AG09309 (cell line): ENCODE measurements at regions not wholly inside any gene's neighbourhood (a gene's known extent, or its start where the extent isn't known, plus 50 kb on each side); places are given as distances from the start of the nearest gene placed in this dataset.

Experiments
- DNase-seq: peaks from one replicate; pipeline ENCODE4 v3.0.0-alpha.2; 2010; ENCODE audit warnings: low read depth
- H3K4me3 ChIP-seq: 2 replicates; pipeline ENCODE4 v1.5.1; 2011; ENCODE audit warnings: mild to moderate bottlenecking, low read depth, low read length, moderate library complexity; ENCODE audit not compliant: control insufficient read depth
- CTCF ChIP-seq: IDR thresholded peaks from 2 replicates; pipeline ENCODE4 v1.5.1; 2011; ENCODE audit warnings: mild to moderate bottlenecking, low read depth, low read length, inconsistent platforms; ENCODE audit not compliant: insufficient read depth, control insufficient read depth; ENCODE audit errors: missing control alignments

DNA sequence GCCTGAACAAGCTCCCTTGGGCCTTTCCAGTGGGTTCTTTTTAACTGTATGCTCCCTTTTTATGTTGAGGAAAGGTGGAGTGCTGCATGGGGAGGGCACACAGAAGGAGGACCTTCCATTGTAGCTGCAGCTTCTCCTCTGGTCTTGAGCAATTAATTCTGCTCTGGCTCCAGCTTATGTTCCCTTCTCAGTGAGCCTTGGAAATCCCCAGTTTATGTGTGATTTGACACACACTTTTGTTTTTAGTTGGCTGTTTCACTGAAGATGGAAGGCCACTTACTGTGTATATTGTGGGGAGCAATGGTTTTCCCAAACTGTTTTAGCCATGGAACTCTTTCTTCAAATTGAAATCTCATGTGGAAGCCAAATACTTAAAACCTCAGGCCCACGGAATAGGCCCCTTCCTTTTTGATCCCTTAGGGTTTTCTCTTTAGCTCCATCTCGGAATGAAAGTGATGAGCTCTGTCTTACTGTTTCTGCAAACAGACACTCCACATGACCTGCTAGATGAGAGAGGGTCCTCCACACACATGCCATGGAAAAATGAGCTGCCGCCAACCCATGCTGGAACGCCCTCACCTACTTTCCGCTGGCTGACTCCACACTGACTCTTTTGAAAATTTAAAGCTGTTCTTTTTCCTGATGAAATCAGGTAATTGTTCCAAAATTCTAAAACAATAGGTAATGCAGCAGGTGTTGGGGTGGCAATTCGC lies 280.9 kb upstream of the SIX2 start:
- TF ChIP-seq CTCF = no peak
- no peak for DNase-seq
- H3K4me3 ChIP-seq = no peak overlapping the region

- no peak overlapping the region for H3K4me3 ChIP-seq
- DNase-seq = no peak
- no peak for TF ChIP-seq CTCF
Observed at GRCh38 chr2:45288532-45289417, 279.5 kb upstream of the SIX2 start.

- TF ChIP-seq CTCF = no peak
- H3K4me3 ChIP-seq = no peak overlapping the region
- DNase-seq = no peak
Observed at GRCh38 chr2:45287045-45287444, 277.8 kb upstream of the SIX2 start.

- no peak for DNase-seq
- TF ChIP-seq CTCF = no peak
- no peak overlapping the region for H3K4me3 ChIP-seq
Observed at GRCh38 chr2:45285771-45286390, 276.6 kb upstream of the SIX2 start.

GRCh38 chr2:45285311-45285710 lies 276.1 kb upstream of the SIX2 start:
- DNase-seq = no peak
- no peak for TF ChIP-seq CTCF
- no peak overlapping the region for H3K4me3 ChIP-seq

GRCh38 chr2:45284621-45284995 lies 275.4 kb upstream of the SIX2 start:
- no peak for TF ChIP-seq CTCF
- DNase-seq = no peak

More at GRCh38 chr2:45284621-45284995, 275.4 kb upstream of the SIX2 start:
- H3K4me3 ChIP-seq = no peak overlapping the region
